ENCODE measurements at regions not wholly inside any gene's neighbourhood (a gene's known extent, or its start where the extent isn't known, plus 50 kb on each side); places are given as distances from the start of the nearest gene placed in this dataset.

DNA sequence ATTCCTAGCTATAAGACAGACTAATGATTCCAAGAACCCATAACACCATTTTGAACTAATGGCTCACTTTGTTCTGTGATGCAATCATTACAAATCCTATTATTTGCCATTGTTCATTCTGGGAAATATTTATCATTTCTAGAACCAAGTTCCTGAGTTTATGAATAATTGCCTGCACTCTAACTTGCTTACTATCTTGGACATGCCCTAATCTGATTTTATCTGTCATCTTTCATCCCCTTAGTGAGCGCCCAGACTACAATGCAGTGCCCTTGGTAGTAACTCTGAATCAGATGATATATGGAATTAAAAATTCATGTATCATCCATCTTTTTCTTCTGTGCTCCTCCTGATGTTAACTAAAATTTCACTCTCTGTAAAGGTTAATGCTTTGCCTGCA lies 703.1 kb upstream of the MDGA2 start:
- TF ChIP-seq, protein P1, sequence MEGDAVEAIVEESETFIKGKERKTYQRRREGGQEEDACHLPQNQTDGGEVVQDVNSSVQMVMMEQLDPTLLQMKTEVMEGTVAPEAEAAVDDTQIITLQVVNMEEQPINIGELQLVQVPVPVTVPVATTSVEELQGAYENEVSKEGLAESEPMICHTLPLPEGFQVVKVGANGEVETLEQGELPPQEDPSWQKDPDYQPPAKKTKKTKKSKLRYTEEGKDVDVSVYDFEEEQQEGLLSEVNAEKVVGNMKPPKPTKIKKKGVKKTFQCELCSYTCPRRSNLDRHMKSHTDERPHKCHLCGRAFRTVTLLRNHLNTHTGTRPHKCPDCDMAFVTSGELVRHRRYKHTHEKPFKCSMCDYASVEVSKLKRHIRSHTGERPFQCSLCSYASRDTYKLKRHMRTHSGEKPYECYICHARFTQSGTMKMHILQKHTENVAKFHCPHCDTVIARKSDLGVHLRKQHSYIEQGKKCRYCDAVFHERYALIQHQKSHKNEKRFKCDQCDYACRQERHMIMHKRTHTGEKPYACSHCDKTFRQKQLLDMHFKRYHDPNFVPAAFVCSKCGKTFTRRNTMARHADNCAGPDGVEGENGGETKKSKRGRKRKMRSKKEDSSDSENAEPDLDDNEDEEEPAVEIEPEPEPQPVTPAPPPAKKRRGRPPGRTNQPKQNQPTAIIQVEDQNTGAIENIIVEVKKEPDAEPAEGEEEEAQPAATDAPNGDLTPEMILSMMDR (IDR thresholded peaks at IDR 0.05; ENCODE audit: extremely low read depth, insufficient read depth, missing control alignments) = no peak
- in situ Hi-C loops (cut with MboI; ENCODE audit: low pct_unique_long_range_greater_than_20kb, low sequenced_read_pairs, unreplicated experiment) = loop anchor here (25.0 kb wide), 1 partner anchor 466 kb away; no protein-coding TSS in a partner anchor
- DNase-seq (ENCODE audit: low spot score) = no peak

- no peak for DNase-seq (ENCODE audit: low spot score)
- in situ Hi-C loops (cut with MboI; ENCODE audit: low pct_unique_long_range_greater_than_20kb, low sequenced_read_pairs, unreplicated experiment) = no loop called here
- TF ChIP-seq, protein P1 (IDR thresholded peaks at IDR 0.05; ENCODE audit: extremely low read depth, insufficient read depth, missing control alignments) = no peak
Observed at GRCh38 chr14:48373981-48374380, 698.6 kb upstream of the MDGA2 start.

DNA sequence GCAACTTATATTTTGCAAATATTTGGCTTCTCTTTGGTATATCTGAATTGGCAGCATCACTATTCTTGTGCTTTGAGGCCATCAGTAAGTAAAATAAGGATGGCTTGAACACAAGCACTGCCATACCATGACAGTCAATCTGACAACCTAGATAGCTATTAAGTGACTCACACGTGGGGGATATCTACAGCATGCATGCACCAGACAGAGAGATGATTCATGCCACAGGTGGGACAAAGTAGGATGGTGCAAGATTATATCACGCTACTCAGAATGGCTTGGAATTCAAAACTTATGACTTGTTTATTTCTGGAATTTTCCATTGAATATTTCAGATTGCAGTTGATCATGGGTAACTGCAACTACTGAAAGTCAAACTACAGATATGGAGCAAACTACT lies 675.6 kb upstream of the MDGA2 start:
- TF ChIP-seq, protein P1 (IDR thresholded peaks at IDR 0.05; ENCODE audit: extremely low read depth, insufficient read depth, missing control alignments) = no peak
- DNase-seq (ENCODE audit: low spot score) = no peak
- in situ Hi-C loops (cut with MboI; ENCODE audit: low pct_unique_long_range_greater_than_20kb, low sequenced_read_pairs, unreplicated experiment) = no loop called here

DNA sequence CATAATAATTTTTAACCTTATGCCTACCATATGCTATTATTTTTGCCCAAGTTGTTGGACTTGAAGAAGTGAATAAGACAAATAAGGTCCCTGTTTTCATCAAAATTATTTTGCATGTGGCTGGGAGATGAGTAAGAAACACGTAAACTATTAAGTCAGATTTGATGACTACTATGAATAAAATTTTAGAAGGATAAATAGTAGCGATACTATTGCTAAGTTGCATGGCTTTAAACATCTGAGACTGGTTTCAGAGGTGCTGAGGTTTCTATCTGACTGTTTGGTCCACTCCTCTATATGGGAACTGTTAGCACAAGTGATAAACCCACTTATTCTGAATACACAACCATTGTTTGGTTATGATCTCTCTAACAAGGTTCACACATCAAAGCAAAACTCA lies 674.3 kb upstream of the MDGA2 start:
- no peak for DNase-seq (ENCODE audit: low spot score)
- in situ Hi-C loops (cut with MboI; ENCODE audit: low pct_unique_long_range_greater_than_20kb, low sequenced_read_pairs, unreplicated experiment) = no loop called here
- TF ChIP-seq, protein P1 (IDR thresholded peaks at IDR 0.05; ENCODE audit: extremely low read depth, insufficient read depth, missing control alignments) = no peak

DNA sequence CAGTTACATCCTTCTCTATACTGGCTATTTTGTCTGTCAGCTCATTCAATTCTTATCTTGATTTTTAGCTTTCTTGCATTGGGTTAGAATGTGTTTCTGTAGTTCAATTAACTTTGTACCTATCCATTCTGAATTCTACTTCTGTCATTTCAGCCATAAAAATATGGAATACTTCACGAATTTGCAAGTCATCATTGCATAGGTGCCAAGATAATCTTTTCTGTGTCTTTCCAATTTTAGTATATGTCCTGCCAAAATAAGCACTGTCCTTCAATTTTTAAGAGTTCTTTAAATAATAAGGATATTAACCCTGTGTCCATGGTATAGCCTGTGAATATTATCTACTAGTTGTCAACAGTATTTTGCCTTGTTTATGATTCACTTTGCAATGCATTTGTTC lies 665.7 kb upstream of the MDGA2 start:
- in situ Hi-C loops (cut with MboI; ENCODE audit: low pct_unique_long_range_greater_than_20kb, low sequenced_read_pairs, unreplicated experiment) = no loop called here
- no peak for DNase-seq (ENCODE audit: low spot score)
- TF ChIP-seq, protein P1 (IDR thresholded peaks at IDR 0.05; ENCODE audit: extremely low read depth, insufficient read depth, missing control alignments) = no peak

DNA sequence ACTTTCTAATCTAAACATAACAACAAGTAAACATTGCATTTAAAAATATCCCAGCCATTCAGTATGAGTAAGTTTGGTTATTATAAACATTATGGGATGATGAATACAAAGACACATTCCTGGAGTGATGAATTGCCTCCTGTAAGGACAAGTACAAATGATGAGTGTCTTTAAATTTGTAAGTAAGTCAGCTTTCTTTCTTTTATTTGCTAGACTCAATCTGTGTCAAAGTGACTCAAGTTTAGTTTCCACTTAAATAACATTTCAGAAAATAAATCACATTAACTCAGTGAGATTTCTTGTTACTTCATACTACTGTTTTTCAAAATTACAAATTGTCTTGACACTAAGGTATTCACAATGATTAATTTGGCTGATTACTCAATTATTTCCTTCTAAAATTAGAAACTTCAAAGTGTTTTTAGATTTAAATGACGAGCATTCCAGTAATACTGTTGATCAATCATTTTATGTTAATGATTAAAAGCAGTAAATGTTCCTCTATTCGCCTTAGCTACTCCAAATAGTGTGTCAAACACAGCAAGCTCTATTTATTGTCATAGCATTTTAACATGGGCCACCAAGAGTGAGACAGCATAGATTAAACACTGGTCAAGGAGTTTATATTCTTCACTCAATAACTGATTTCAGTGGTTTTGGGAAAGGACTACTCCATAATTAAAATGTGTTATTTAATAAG lies 658.0 kb upstream of the MDGA2 start:
- in situ Hi-C loops (cut with MboI; ENCODE audit: low pct_unique_long_range_greater_than_20kb, low sequenced_read_pairs, unreplicated experiment) = no loop called here
- DNase-seq (ENCODE audit: low spot score) = no peak
- TF ChIP-seq, protein P1 (IDR thresholded peaks at IDR 0.05; ENCODE audit: extremely low read depth, insufficient read depth, missing control alignments) = no peak
